A673 (cell line): ENCODE measurements at regions not wholly inside any gene's neighbourhood (a gene's known extent, or its start where the extent isn't known, plus 50 kb on each side); places are given as distances from the start of the nearest gene placed in this dataset.

ENCODE experiments used
- BruUV-seq: library from RNA; stranded (reverse); fragments of 400-500 nt; replicated peaks from 2 replicates; lab custom pipeline; 2021; lab: Mats Ljungman, UMichigan
- CTCF ChIA-PET: fragments of 300-600 bp; sonication (Branson Sonifier 250); formaldehyde crosslinking; loops from one replicate; lab custom pipeline; 2022; ENCODE audit warnings: antibody characterized with exemption; lab: Charles Lee
- POLR2A ChIA-PET: fragments of 300-600 bp; sonication (Branson Sonifier 250); formaldehyde crosslinking; loops from one replicate; lab custom pipeline; 2022; ENCODE audit warnings: antibody characterized with exemption; ENCODE audit not compliant: low non-redundant PET; lab: Charles Lee
- DNase-seq: peaks from one replicate; pipeline ENCODE4 v3.0.0-alpha.2; 2015; ENCODE audit warnings: low spot score
- H3K27ac ChIP-seq: fragments of 200-600 bp; sonication (generic); 2 replicates; pipeline ENCODE4 v1.5.1; 2016; ENCODE audit warnings: mixed run types, low read depth, mild to moderate bottlenecking, mixed read lengths, antibody characterized with exemption, low read length; ENCODE audit not compliant: poor library complexity, severe bottlenecking
- H3K27me3 ChIP-seq: fragments of 200-600 bp; sonication (generic); replicated peaks from 2 replicates; pipeline ENCODE4 v1.6.1; 2017; ENCODE audit warnings: mixed run types, low read depth, mild to moderate bottlenecking, mixed read lengths, antibody characterized with exemption, low read length; ENCODE audit not compliant: insufficient read depth, poor library complexity
- H3K36me3 ChIP-seq: fragments of 200-600 bp; sonication (generic); 2 replicates; pipeline ENCODE4 v1.6.1; 2016; ENCODE audit warnings: mixed run types, mild to moderate bottlenecking, mixed read lengths, antibody characterized with exemption, low read length; ENCODE audit not compliant: insufficient read depth, poor library complexity, severe bottlenecking
- H3K4me1 ChIP-seq: fragments of 200-600 bp; sonication (generic); 2 replicates; pipeline ENCODE4 v1.6.1; 2017; ENCODE audit warnings: mixed run types, mild to moderate bottlenecking, mixed read lengths, antibody characterized with exemption, low read length; ENCODE audit not compliant: insufficient read depth, poor library complexity, severe bottlenecking
- H3K4me3 ChIP-seq: fragments of 200-600 bp; sonication (generic); 2 replicates; pipeline ENCODE4 v1.5.1; 2016; ENCODE audit warnings: low read depth, mixed run types, mild to moderate bottlenecking, mixed read lengths, low read length; ENCODE audit not compliant: poor library complexity, severe bottlenecking
- H3K9me3 ChIP-seq: fragments of 200-600 bp; sonication (generic); 2 replicates; pipeline ENCODE4 v1.6.1; 2016; ENCODE audit warnings: mixed run types, low read depth, mild to moderate bottlenecking, mixed read lengths, antibody characterized with exemption, low read length; ENCODE audit not compliant: poor library complexity, severe bottlenecking
- CTCF ChIP-seq: fragments of 300-800, 200-600 bp; sonication (generic); conservative IDR thresholded peaks from 2 replicates; pipeline ENCODE4 v1.5.1; 2017; ENCODE audit warnings: low read depth, mild to moderate bottlenecking, antibody characterized with exemption, low read length, moderate library complexity, mixed read lengths
- EZH2 ChIP-seq: fragments of 200-600 bp; sonication (generic); IDR thresholded peaks from 2 replicates; pipeline ENCODE4 v1.6.1; 2017; ENCODE audit warnings: borderline replicate concordance, low read depth, mild to moderate bottlenecking, mixed read lengths, antibody characterized with exemption, low read length; ENCODE audit not compliant: poor library complexity, severe bottlenecking
- intact Hi-C: fragments of 100-400 bp; cut with micrococcal nuclease; formaldehyde crosslinking; loops from one replicate; pipeline ENCODE4 v1.10.0; 2022; ENCODE audit not compliant: unreplicated experiment

- POLR2A ChIA-PET = no interaction called here
- TF ChIP-seq EZH2 = no peak
- no peak for TF ChIP-seq CTCF
- no peaks in the 10 kb centered on the region for H3K4me1 ChIP-seq
- no TSS peak for BruUV-seq
- intact Hi-C loops = no loop called here
- H3K9me3 ChIP-seq = no peaks in the 10 kb centered on the region
- no peaks in the 10 kb centered on the region for H3K27me3 ChIP-seq
- H3K27ac ChIP-seq = no peak overlapping the region
- CTCF ChIA-PET = no interaction called here
- no peak overlapping the region for H3K4me3 ChIP-seq
- DNase-seq = no peak
- no peaks in the 10 kb centered on the region for H3K36me3 ChIP-seq
Observed at GRCh38 chr9:18357321-18357720, 116.6 kb upstream of the ADAMTSL1 start.

- Histone ChIP-seq H3K9me3 (no peaks in the 10 kb centered on the region), H3K4me3 (no peak overlapping the region), H3K27me3 (no peaks in the 10 kb centered on the region), H3K36me3 (no peaks in the 10 kb centered on the region), H3K27ac (no peak overlapping the region), H3K4me1 (no peaks in the 10 kb centered on the region)
- POLR2A ChIA-PET = no interaction called here
- BruUV-seq = no TSS peak
- CTCF ChIA-PET = no interaction called here
- intact Hi-C loops = no loop called here
- no peak for TF ChIP-seq EZH2
- no peak for TF ChIP-seq CTCF
- no peak for DNase-seq
Observed at GRCh38 chr9:18358325-18358724, 115.6 kb upstream of the ADAMTSL1 start.

GRCh38 chr9:18359335-18359734, 114.6 kb upstream of the ADAMTSL1 start:
- H3K27me3 ChIP-seq = no peaks in the 10 kb centered on the region
- no peak overlapping the region for H3K4me3 ChIP-seq
- H3K4me1 ChIP-seq = no peaks in the 10 kb centered on the region
- BruUV-seq = no TSS peak
- no peaks in the 10 kb centered on the region for H3K36me3 ChIP-seq
- no peak for DNase-seq
- H3K27ac ChIP-seq = no peak overlapping the region
- ChIA-PET POLR2A (no interaction called here), CTCF (no interaction called here)
- TF ChIP-seq CTCF = no peak
- TF ChIP-seq EZH2 = no peak
- H3K9me3 ChIP-seq = no peaks in the 10 kb centered on the region
- intact Hi-C loops = no loop called here
